Endothelial cell of umbilical vein (primary cell): ENCODE measurements at regions not wholly inside any gene's neighbourhood (a gene's known extent, or its start where the extent isn't known, plus 50 kb on each side); places are given as distances from the start of the nearest gene placed in this dataset.

Experiments used
- BruUV-seq: library from RNA; stranded (reverse); fragments of 400-500 nt; replicated peaks from 2 replicates; lab custom pipeline; 2021; lab: Mats Ljungman, UMichigan
- CTCF ChIA-PET: fragments of 300-600, 350-600 bp; sonication (Branson Sonifier 250); formaldehyde crosslinking; loops from one replicate; lab custom pipeline; 2021; ENCODE audit warnings: antibody characterized with exemption, inconsistent platforms; lab: Charles Lee
- POLR2A ChIA-PET: fragments of 300-600, 350-600 bp; sonication (Branson Sonifier 250); formaldehyde crosslinking; loops from one replicate; lab custom pipeline; 2021; ENCODE audit warnings: antibody characterized with exemption, inconsistent platforms; lab: Charles Lee
- DNase-seq: peaks from one replicate; pipeline ENCODE4 v3.0.0-alpha.2; 2011; ENCODE audit warnings: low read depth, low spot score
- FAIRE-seq: peaks from 2 replicates; lab custom pipeline; 2011; peaks lifted over from hg19 to GRCh38; lab: Jason Lieb, UNC
- H2AFZ ChIP-seq: 2 replicates; pipeline ENCODE4 v1.6.0; 2012; ENCODE audit warnings: low read depth, low read length, control low read depth, inconsistent platforms
- H3K27ac ChIP-seq: 2 replicates; pipeline ENCODE4 v1.5.1; 2011; ENCODE audit warnings: low read depth, mild to moderate bottlenecking, control low read depth, low read length, moderate library complexity; ENCODE audit not compliant: insufficient read depth
- H3K27me3 ChIP-seq, 2 experiments: 2 replicates each; pipeline versions ENCODE4 v1.6.0 to v1.6.1; 2011; ENCODE audit warnings: low read length in 2 of 2, mixed read lengths in 1 of 2; ENCODE audit not compliant: control insufficient read depth in 2 of 2, insufficient read depth in 2 of 2
- H3K36me3 ChIP-seq, 2 experiments: 2 replicates in 1 of 2; 3 replicates in 1 of 2; pipeline ENCODE4 v1.5.1; 2011; ENCODE audit warnings: low read length in 2 of 2, mild to moderate bottlenecking in 1 of 2, moderate library complexity in 1 of 2; ENCODE audit not compliant: control insufficient read depth in 2 of 2, insufficient read depth in 2 of 2; ENCODE audit errors: extremely low read depth in 1 of 2
- H3K4me1 ChIP-seq: 3 replicates; pipeline ENCODE4 v1.5.1; 2011; ENCODE audit warnings: mild to moderate bottlenecking, low read length; ENCODE audit not compliant: control insufficient read depth, insufficient read depth; ENCODE audit errors: extremely low read depth
- H3K4me2 ChIP-seq: 2 replicates; pipeline ENCODE4 v1.6.1; 2011; ENCODE audit warnings: low read length, control low read depth, mixed read lengths; ENCODE audit not compliant: insufficient read depth
- H3K4me3 ChIP-seq, 3 experiments: fragments of 200-600 bp in 1 of 3; sonication (generic), shearing (Covaris generic) in 1 of 3; replicated peaks in 1 of 3; 2 replicates each; pipeline ENCODE4 v1.5.1; 2011 to 2016; ENCODE audit warnings: control low read depth in 3 of 3, low read length in 3 of 3, mild to moderate bottlenecking in 2 of 3, inconsistent platforms in 1 of 3, low read depth in 1 of 3, moderate library complexity in 1 of 3; ENCODE audit not compliant: insufficient read depth in 1 of 3
- H3K79me2 ChIP-seq: 2 replicates; pipeline ENCODE4 v1.6.0; 2012; ENCODE audit warnings: low read length, inconsistent platforms; ENCODE audit not compliant: control insufficient read depth, insufficient read depth
- H3K9ac ChIP-seq: replicated peaks from 2 replicates; pipeline ENCODE3; 2011; ENCODE audit warnings: low read length, control low read depth; ENCODE audit not compliant: insufficient read depth; ENCODE audit errors: extremely low read depth
- H3K9me1 ChIP-seq: replicated peaks from 3 replicates; pipeline ENCODE4 v1.6.0; 2011; ENCODE audit warnings: mild to moderate bottlenecking, low read length; ENCODE audit not compliant: control insufficient read depth, insufficient read depth; ENCODE audit errors: extremely low read depth
- H3K9me3 ChIP-seq: replicated peaks from 2 replicates; pipeline ENCODE4 v1.5.1; 2012; ENCODE audit warnings: low read length, inconsistent platforms; ENCODE audit not compliant: control insufficient read depth, insufficient read depth
- H4K20me1 ChIP-seq: replicated peaks from 2 replicates; pipeline ENCODE3; 2011; ENCODE audit warnings: mild to moderate bottlenecking, low read length; ENCODE audit not compliant: control insufficient read depth, insufficient read depth; ENCODE audit errors: extremely low read depth
- CTCF ChIP-seq, 2 donors: IDR thresholded peaks; 1 replicate in 1 of 2; 2 replicates in 1 of 2; pipeline ENCODE4 v1.5.1; 2011; ENCODE audit warnings: low read length in 2 of 2, mild to moderate bottlenecking in 2 of 2, moderate library complexity in 2 of 2, control low read depth in 1 of 2, inconsistent platforms in 1 of 2, low read depth in 1 of 2; ENCODE audit not compliant: insufficient read depth in 1 of 2; ENCODE audit errors: extremely low read depth in 1 of 2
- EZH2 ChIP-seq: IDR thresholded peaks from 2 replicates; pipeline ENCODE4 v1.6.1; 2012; ENCODE audit warnings: borderline replicate concordance, low read depth, mild to moderate bottlenecking, moderate library complexity, low read length, inconsistent platforms; ENCODE audit not compliant: severe bottlenecking
- FOS ChIP-seq: IDR thresholded peaks from 2 replicates; pipeline ENCODE4 v1.6.1; 2011; ENCODE audit warnings: mild to moderate bottlenecking, low read length, moderate library complexity, borderline replicate concordance; ENCODE audit not compliant: insufficient read depth
- GATA2 ChIP-seq: IDR thresholded peaks from 2 replicates; pipeline ENCODE4 v1.7.0; 2011; ENCODE audit warnings: low read depth, mild to moderate bottlenecking, moderate library complexity, mixed read lengths, low read length; ENCODE audit not compliant: insufficient read length, insufficient read depth
- JUN ChIP-seq: IDR thresholded peaks from 2 replicates; pipeline ENCODE4 v1.6.1; 2011; ENCODE audit warnings: borderline replicate concordance, low read depth; ENCODE audit not compliant: insufficient read length, insufficient read depth
- MAX ChIP-seq: IDR thresholded peaks from 2 replicates; pipeline ENCODE4 v1.6.1; 2011; ENCODE audit not compliant: insufficient read depth, insufficient read length
- MYC ChIP-seq: IDR thresholded peaks from one replicate; pipeline ENCODE4 v1.6.1; 2011; ENCODE audit warnings: mild to moderate bottlenecking, low read depth, low read length
- POLR2A ChIP-seq: IDR thresholded peaks from 2 replicates; pipeline ENCODE4 v1.6.1; 2012; ENCODE audit warnings: low read depth, mild to moderate bottlenecking, control low read depth, low read length
- POLR2AphosphoS5 ChIP-seq: IDR thresholded peaks from 2 replicates; pipeline ENCODE4 v1.6.1; 2012; ENCODE audit warnings: low read depth, mild to moderate bottlenecking, control low read depth, low read length, moderate library complexity; ENCODE audit not compliant: insufficient read depth
- dilution Hi-C: fragments of 300-500 bp; cut with MboI; formaldehyde crosslinking; loops from one replicate; pipeline ENCODE4 v1.15.0; 2019; ENCODE audit warnings: low sequenced_read_pairs; ENCODE audit not compliant: extremely low pct_ligation_motif_present
- intact Hi-C: fragments of 100-400 bp; cut with micrococcal nuclease; formaldehyde crosslinking; loops from one replicate; pipeline ENCODE4 v1.10.0; 2022

GRCh38 chr9:3736161-3736560 is 210.4 kb upstream of the RFX3 start:
- TF ChIP-seq EZH2 (no peak), POLR2A (no peak), MAX (no peak), MYC (no peak), POLR2AphosphoS5 (no peak), JUN (no peak)
- Histone ChIP-seq H3K79me2 (no peaks in the 10 kb centered on the region), H2AFZ (no peak overlapping the region), H3K4me2 (no peak overlapping the region), H3K36me3 (no peaks in the 10 kb centered on the region), H3K4me1 (no peaks in the 10 kb centered on the region), H4K20me1 (no peaks in the 10 kb centered on the region), H3K9me3 (no peaks in the 10 kb centered on the region), H3K27ac (no peak overlapping the region), H3K4me3 (no peak overlapping the region), H3K9ac (no peak overlapping the region), H3K27me3 (peaks cover 2 to 10% of the 10 kb centered on the region in 2 experiments), H3K9me1 (no peaks in the 10 kb centered on the region)
- dilution Hi-C loops (no loop called here), intact Hi-C loops (loop anchor here (2.0 kb wide), 1 partner anchor 257 kb away; no protein-coding TSS in a partner anchor)
- no TSS peak for BruUV-seq
- no peak for FAIRE-seq
- DNase-seq = no peak
- CTCF ChIA-PET = interaction anchor here (0.6 kb wide), 1 partner anchor 580 kb away, joined by 3 read pairs; no protein-coding TSS in a partner anchor
- POLR2A ChIA-PET = no interaction called here

- POLR2A ChIA-PET = no interaction called here
- intact Hi-C loops = no loop called here
Observed at GRCh38 chr9:3735251-3735650, 209.4 kb upstream of the RFX3 start.

More at GRCh38 chr9:3735251-3735650, 209.4 kb upstream of the RFX3 start:
- TF ChIP-seq MYC (no peak), POLR2AphosphoS5 (no peak), GATA2 (no peak), JUN (no peak), EZH2 (no peak), FOS (no peak), CTCF (IDR thresholded peaks at IDR 0.05; ENCODE audit: extremely low read depth in 1 of 2, insufficient read depth in 1 of 2, low read depth in 1 of 2, low read length in 2 of 2) (no peak), POLR2A (no peak), MAX (no peak)
- CTCF ChIA-PET = interaction anchor here (1.0 to 3.8 kb wide), 3 partner anchors 267 to 493 kb away, joined by 4 to 45 read pairs (median 22); no protein-coding TSS in a partner anchor
- Histone ChIP-seq H3K4me1 (no peaks in the 10 kb centered on the region), H3K27ac (no peak overlapping the region), H4K20me1 (no peaks in the 10 kb centered on the region), H3K27me3 (peaks cover 2 to 3% of the 10 kb centered on the region in 2 experiments), H3K4me3 (no peak overlapping the region), H3K9me1 (no peaks in the 10 kb centered on the region), H3K9ac (no peak overlapping the region), H3K36me3 (no peaks in the 10 kb centered on the region), H3K4me2 (no peak overlapping the region), H3K79me2 (no peaks in the 10 kb centered on the region), H3K9me3 (no peaks in the 10 kb centered on the region), H2AFZ (no peak overlapping the region)
- no peak for FAIRE-seq
- dilution Hi-C loops = no loop called here
- DNase-seq = no peak
- no TSS peak for BruUV-seq
